ENCODE measurements at regions not wholly inside any gene's neighbourhood (a gene's known extent, or its start where the extent isn't known, plus 50 kb on each side); places are given as distances from the start of the nearest gene placed in this dataset.

GRCh38 chr5:142512043-142513042, 173.5 kb downstream of the FGF1 start (continued):
- TF ChIP-seq TBL1XR1 (IDR thresholded peaks at IDR 0.05; ENCODE audit: low read depth, low read length) (no peak), PRDM15 (CRISPR knock-in tag; IDR thresholded peaks at IDR 0.05) (no peak)

GRCh38 chr5:142511358-142511757, 174.5 kb downstream of the FGF1 start:
- ATAC-seq (no peak), DNase-seq (ENCODE audit: low read depth, low spot score) (no peak), FAIRE-seq (no peak)
- ChIA-PET SMC1A (ENCODE audit: uncharacterized antibody, unreplicated experiment) (no interaction called here), POLR2A (no interaction called here), RAD21 (ENCODE audit: unreplicated experiment) (no interaction called here), CTCF (no interaction called here)
- intact Hi-C loops (cut with micrococcal nuclease; ENCODE audit: unreplicated experiment), result no loop called here
- Histone ChIP-seq H2AFZ (ENCODE audit: control insufficient read depth, low read depth, low read length) (no peak overlapping the region), H3K4me2 (ENCODE audit: control insufficient read depth, insufficient read depth) (no peak overlapping the region), H3K27ac (ENCODE audit: control insufficient read depth, insufficient read depth) (no peak overlapping the region), H3K4me1 (ENCODE audit: control insufficient read depth, insufficient read depth, low read length) (no peaks in the 10 kb centered on the region), H4K20me1 (ENCODE audit: control insufficient read depth, insufficient read depth) (no peaks in the 10 kb centered on the region), H3K36me3 (ENCODE audit: control insufficient read depth in 2 of 2, insufficient read depth in 2 of 2, low read length in 1 of 2) (no peaks in the 10 kb centered on the region), H3K27me3 (replicated peaks in 1 of 2; ENCODE audit: control insufficient read depth in 2 of 2, insufficient read depth in 2 of 2, low read length in 1 of 2) (no peaks in the 10 kb centered on the region; a peak in 1 of 4 replicates), H3K9me3 (replicated peaks; ENCODE audit: control insufficient read depth, insufficient read depth, low read length) (no peaks in the 10 kb centered on the region), H3K4me3 (no peak overlapping the region), H3K9ac (ENCODE audit: control insufficient read depth, insufficient read depth, low read length) (no peak overlapping the region), H3K79me2 (ENCODE audit: control insufficient read depth, insufficient read depth, low read length) (no peaks in the 10 kb centered on the region)
- WGBS (ENCODE audit: insufficient coverage, insufficient replicate concordance, low lambda C conversion rate, missing lambda C conversion rate), result 93% methylated on average over 2 of the region's 2 CpGs
- no TSS peak for BruUV-seq (replicated peaks)
- in situ Hi-C loops (cut with MboI), result no loop called here
- TF ChIP-seq E2F8 (IDR thresholded peaks at IDR 0.05; ENCODE audit: low read depth, partially characterized antibody) (no peak), NFYB (IDR thresholded peaks at IDR 0.05; ENCODE audit: insufficient read depth, low read depth, low read length) (no peak), POLR2AphosphoS5 (IDR thresholded peaks at IDR 0.05; ENCODE audit: low read length) (no peak), ZNF217 (IDR thresholded peaks at IDR 0.05) (no peak), EZH2 (IDR thresholded peaks at IDR 0.05; ENCODE audit: borderline replicate concordance, control insufficient read depth, low read depth, low read length) (no peak), BMI1 (IDR thresholded peaks at IDR 0.05; ENCODE audit: borderline replicate concordance) (no peak), ZBED1 (IDR thresholded peaks at IDR 0.05; ENCODE audit: borderline replicate concordance) (no peak), USF2 (IDR thresholded peaks at IDR 0.05; ENCODE audit: borderline replicate concordance, low read depth, low read length) (no peak), CHD2 (IDR thresholded peaks at IDR 0.05; ENCODE audit: borderline replicate concordance, low read depth, low read length) (no peak), RFX5 (IDR thresholded peaks at IDR 0.05; ENCODE audit: low read depth, low read length) (no peak), JUNB (IDR thresholded peaks at IDR 0.05) (no peak)

Measured in GM12878 (cell line).